ENCODE measurements at regions not wholly inside any gene's neighbourhood (a gene's known extent, or its start where the extent isn't known, plus 50 kb on each side); places are given as distances from the start of the nearest gene placed in this dataset.

GRCh38 chr1:21365036-21365435 lies 74.8 kb upstream of the ECE1 start:
- no peak overlapping the region for H3K27ac ChIP-seq
- H3K4me1 ChIP-seq (ENCODE audit: insufficient read depth): no peaks in the 10 kb centered on the region
- H2AFZ ChIP-seq: no peak overlapping the region
- TF ChIP-seq EZH2 (IDR thresholded peaks at IDR 0.05; ENCODE audit: borderline replicate concordance) (no peak), EZH2phosphoT487 (IDR thresholded peaks at IDR 0.05; ENCODE audit: low read depth, severe bottlenecking, unreplicated experiment) (no peak)
- TF ChIP-seq, protein P1, sequence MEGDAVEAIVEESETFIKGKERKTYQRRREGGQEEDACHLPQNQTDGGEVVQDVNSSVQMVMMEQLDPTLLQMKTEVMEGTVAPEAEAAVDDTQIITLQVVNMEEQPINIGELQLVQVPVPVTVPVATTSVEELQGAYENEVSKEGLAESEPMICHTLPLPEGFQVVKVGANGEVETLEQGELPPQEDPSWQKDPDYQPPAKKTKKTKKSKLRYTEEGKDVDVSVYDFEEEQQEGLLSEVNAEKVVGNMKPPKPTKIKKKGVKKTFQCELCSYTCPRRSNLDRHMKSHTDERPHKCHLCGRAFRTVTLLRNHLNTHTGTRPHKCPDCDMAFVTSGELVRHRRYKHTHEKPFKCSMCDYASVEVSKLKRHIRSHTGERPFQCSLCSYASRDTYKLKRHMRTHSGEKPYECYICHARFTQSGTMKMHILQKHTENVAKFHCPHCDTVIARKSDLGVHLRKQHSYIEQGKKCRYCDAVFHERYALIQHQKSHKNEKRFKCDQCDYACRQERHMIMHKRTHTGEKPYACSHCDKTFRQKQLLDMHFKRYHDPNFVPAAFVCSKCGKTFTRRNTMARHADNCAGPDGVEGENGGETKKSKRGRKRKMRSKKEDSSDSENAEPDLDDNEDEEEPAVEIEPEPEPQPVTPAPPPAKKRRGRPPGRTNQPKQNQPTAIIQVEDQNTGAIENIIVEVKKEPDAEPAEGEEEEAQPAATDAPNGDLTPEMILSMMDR (IDR thresholded peaks at IDR 0.05; ENCODE audit: poor library complexity): no peak
- H3K79me2 ChIP-seq: no peaks in the 10 kb centered on the region
- no peaks in the 10 kb centered on the region for H3K9me2 ChIP-seq (replicated peaks; ENCODE audit: insufficient read depth)
- H3K27me3 ChIP-seq: no peaks in the 10 kb centered on the region
- no peaks in the 10 kb centered on the region for H4K20me1 ChIP-seq (ENCODE audit: insufficient read depth, poor library complexity, severe bottlenecking)
- H3K9me3 ChIP-seq (ENCODE audit: low read depth): no peaks in the 10 kb centered on the region
- no peak overlapping the region for H3K4me2 ChIP-seq
- no peaks in the 10 kb centered on the region for H3K36me3 ChIP-seq (replicated peaks; ENCODE audit: insufficient read depth, low read depth)
- no peak for DNase-seq (ENCODE audit: low spot score)
- no peak overlapping the region for H3K4me3 ChIP-seq

- H3K4me3 ChIP-seq: no peak overlapping the region
- no peaks in the 10 kb centered on the region for H3K36me3 ChIP-seq (replicated peaks; ENCODE audit: insufficient read depth, low read depth)
- 90% methylated on average over 3 of the region's 3 CpGs for WGBS (ENCODE audit: low lambda C conversion rate, missing lambda C conversion rate)
- H3K27ac ChIP-seq: no peak overlapping the region
- H3K4me2 ChIP-seq: no peak overlapping the region
- no peak for DNase-seq (ENCODE audit: low spot score)
- H3K79me2 ChIP-seq: no peaks in the 10 kb centered on the region
- TF ChIP-seq EZH2phosphoT487 (IDR thresholded peaks at IDR 0.05; ENCODE audit: low read depth, severe bottlenecking, unreplicated experiment): no peak
- TF ChIP-seq, protein P1 (IDR thresholded peaks at IDR 0.05; ENCODE audit: poor library complexity): no peak
- TF ChIP-seq EZH2 (IDR thresholded peaks at IDR 0.05; ENCODE audit: borderline replicate concordance): no peak
- H3K9me3 ChIP-seq (ENCODE audit: low read depth): no peaks in the 10 kb centered on the region
- H3K27me3 ChIP-seq: no peaks in the 10 kb centered on the region
- H3K4me1 ChIP-seq (ENCODE audit: insufficient read depth): no peaks in the 10 kb centered on the region
- no peaks in the 10 kb centered on the region for H4K20me1 ChIP-seq (ENCODE audit: insufficient read depth, poor library complexity, severe bottlenecking)
- no peak overlapping the region for H2AFZ ChIP-seq
- H3K9me2 ChIP-seq (replicated peaks; ENCODE audit: insufficient read depth): no peaks in the 10 kb centered on the region
Observed at GRCh38 chr1:21362096-21362495, 71.8 kb upstream of the ECE1 start.

DNA sequence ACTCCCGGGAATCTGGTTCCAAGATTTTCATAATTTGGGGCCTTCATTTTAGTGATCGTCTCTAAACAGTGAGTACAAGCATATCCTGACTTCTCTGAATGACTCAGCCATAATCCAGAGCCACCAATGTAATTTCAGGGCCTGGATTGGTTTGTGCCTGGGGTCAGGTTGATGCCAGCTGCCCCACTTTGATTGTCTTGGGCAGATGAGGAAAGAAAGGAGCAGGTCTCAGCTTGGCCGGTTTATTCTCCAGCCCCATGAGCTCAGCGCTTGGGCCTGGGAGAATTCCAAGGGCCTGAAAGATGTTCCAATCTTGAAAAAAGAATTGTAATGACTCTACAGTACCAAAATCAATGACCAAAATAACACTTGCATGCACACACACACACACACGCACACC lies 71.2 kb upstream of the ECE1 start:
- no peaks in the 10 kb centered on the region for H3K4me1 ChIP-seq (ENCODE audit: insufficient read depth)
- TF ChIP-seq EZH2 (IDR thresholded peaks at IDR 0.05; ENCODE audit: borderline replicate concordance): no peak
- TF ChIP-seq, protein P1 (IDR thresholded peaks at IDR 0.05; ENCODE audit: poor library complexity): no peak
- no peak for TF ChIP-seq EZH2phosphoT487 (IDR thresholded peaks at IDR 0.05; ENCODE audit: low read depth, severe bottlenecking, unreplicated experiment)
- H3K79me2 ChIP-seq: no peaks in the 10 kb centered on the region
- 93% methylated on average over 5 of the region's 5 CpGs for WGBS (ENCODE audit: low lambda C conversion rate, missing lambda C conversion rate)
- no peaks in the 10 kb centered on the region for H3K27me3 ChIP-seq
- no peaks in the 10 kb centered on the region for H4K20me1 ChIP-seq (ENCODE audit: insufficient read depth, poor library complexity, severe bottlenecking)
- DNase-seq (ENCODE audit: low spot score): no peak
- no peak overlapping the region for H3K4me3 ChIP-seq
- H3K9me2 ChIP-seq (replicated peaks; ENCODE audit: insufficient read depth): no peaks in the 10 kb centered on the region
- H3K27ac ChIP-seq: no peak overlapping the region
- no peaks in the 10 kb centered on the region for H3K9me3 ChIP-seq (ENCODE audit: low read depth)
- H2AFZ ChIP-seq: no peak overlapping the region
- no peaks in the 10 kb centered on the region for H3K36me3 ChIP-seq (replicated peaks; ENCODE audit: insufficient read depth, low read depth)
- H3K4me2 ChIP-seq: no peak overlapping the region

DNA sequence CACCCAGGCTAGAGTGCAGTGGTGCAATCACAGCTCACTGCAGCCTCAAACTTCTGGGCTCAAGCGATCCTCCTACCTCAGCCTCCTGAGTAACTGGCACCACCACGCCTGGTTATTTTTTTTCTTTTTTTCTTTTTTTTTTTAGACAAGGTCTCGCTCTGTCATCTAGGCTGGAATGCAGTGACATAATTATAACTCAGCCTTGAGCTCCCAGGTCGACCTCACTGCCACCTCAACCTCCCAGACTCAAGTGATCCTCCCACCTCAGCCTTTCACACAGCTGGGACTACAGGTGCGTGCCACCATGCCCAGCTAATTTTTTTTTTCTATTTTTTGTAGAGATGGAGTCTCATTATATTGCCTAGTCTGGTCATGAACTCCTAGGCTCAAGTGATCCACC lies 66.9 kb upstream of the ECE1 start:
- Histone ChIP-seq H4K20me1 (ENCODE audit: insufficient read depth, poor library complexity, severe bottlenecking) (no peaks in the 10 kb centered on the region), H3K4me3 (no peak overlapping the region), H3K9me2 (replicated peaks; ENCODE audit: insufficient read depth) (no peaks in the 10 kb centered on the region), H2AFZ (no peak overlapping the region), H3K4me1 (ENCODE audit: insufficient read depth) (no peaks in the 10 kb centered on the region), H3K79me2 (no peaks in the 10 kb centered on the region), H3K27ac (no peak overlapping the region), H3K36me3 (replicated peaks; ENCODE audit: insufficient read depth, low read depth) (no peaks in the 10 kb centered on the region), H3K27me3 (no peaks in the 10 kb centered on the region), H3K9me3 (ENCODE audit: low read depth) (no peaks in the 10 kb centered on the region), H3K4me2 (no peak overlapping the region)
- TF ChIP-seq EZH2 (IDR thresholded peaks at IDR 0.05; ENCODE audit: borderline replicate concordance) (no peak), EZH2phosphoT487 (IDR thresholded peaks at IDR 0.05; ENCODE audit: low read depth, severe bottlenecking, unreplicated experiment) (no peak)
- TF ChIP-seq, protein P1 (IDR thresholded peaks at IDR 0.05; ENCODE audit: poor library complexity): no peak
- 81% methylated on average over 5 of the region's 5 CpGs for WGBS (ENCODE audit: low lambda C conversion rate, missing lambda C conversion rate)
- DNase-seq (ENCODE audit: low spot score): no peak
